Uterus (tissue), 2 donors: ENCODE measurements at regions not wholly inside any gene's neighbourhood (a gene's known extent, or its start where the extent isn't known, plus 50 kb on each side); places are given as distances from the start of the nearest gene placed in this dataset.

Experiments
- CTCF ChIP-seq, 4 experiments: fragments of 200-600 bp in 2 of 4; fragments of 450-650 bp in 2 of 4; sonication (generic) in 2 of 4; IDR thresholded peaks; one replicate each; pipeline ENCODE4 v1.5.1; 2016 to 2019; ENCODE audit warnings: antibody characterized with exemption in 4 of 4, mild to moderate bottlenecking in 2 of 4, moderate library complexity in 1 of 4
- POLR2A ChIP-seq, 2 donors: fragments of 450-650 bp; IDR thresholded peaks; one replicate each; pipeline ENCODE4 v1.6.1; 2016; ENCODE audit warnings: antibody characterized with exemption in 2 of 2, mild to moderate bottlenecking in 1 of 2, moderate library complexity in 1 of 2

GRCh38 chr2:152835674-152836073 lies 117.3 kb downstream of the ARL6IP6 start:
- TF ChIP-seq CTCF (IDR thresholded peaks at IDR 0.05) (no peak), POLR2A (IDR thresholded peaks at IDR 0.05) (no peak)
